Peyer's patch (tissue), 4 donors: ENCODE measurements at regions not wholly inside any gene's neighbourhood (a gene's known extent, or its start where the extent isn't known, plus 50 kb on each side); places are given as distances from the start of the nearest gene placed in this dataset.

Experiments used
- POLR2A ChIP-seq, 2 donors: fragments of 450-650 bp; IDR thresholded peaks; one replicate each; pipeline ENCODE4 v1.5.1; 2017; ENCODE audit warnings: antibody characterized with exemption in 2 of 2, mild to moderate bottlenecking in 2 of 2, moderate library complexity in 2 of 2
- TF ChIP-seq, protein P1 (sequence below), 6 experiments: fragments of 450-650 bp in 4 of 6; fragments of 200-600 bp in 2 of 6; sonication (generic) in 1 of 6; IDR thresholded peaks; one replicate each; pipeline ENCODE4 v1.5.1; 2017 to 2019; ENCODE audit warnings: antibody characterized with exemption in 6 of 6, mild to moderate bottlenecking in 3 of 6, moderate library complexity in 1 of 6

DNA sequence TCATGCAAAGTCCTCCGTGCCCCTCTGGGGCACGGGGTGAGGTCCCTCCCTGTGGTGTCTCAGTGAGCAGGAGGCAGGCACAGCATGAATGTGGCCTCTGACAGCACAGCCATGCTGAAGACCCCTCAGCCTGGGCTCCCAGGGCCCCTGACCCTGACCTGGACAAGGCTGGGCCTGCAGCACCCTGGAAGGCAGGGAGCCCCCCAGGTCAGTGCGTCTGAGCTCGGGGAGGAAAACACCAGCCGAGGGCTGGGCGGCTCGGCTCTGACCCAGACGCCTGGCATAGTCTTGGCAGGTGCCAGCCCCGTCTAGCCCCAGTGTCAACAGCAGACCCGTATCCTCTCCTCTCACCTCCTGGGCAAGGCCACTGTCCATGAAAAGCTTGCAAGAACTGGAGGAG is 1276.6 kb downstream of the BRD1 start:
- TF ChIP-seq POLR2A (IDR thresholded peaks at IDR 0.05) = no peak
- TF ChIP-seq, protein P1, sequence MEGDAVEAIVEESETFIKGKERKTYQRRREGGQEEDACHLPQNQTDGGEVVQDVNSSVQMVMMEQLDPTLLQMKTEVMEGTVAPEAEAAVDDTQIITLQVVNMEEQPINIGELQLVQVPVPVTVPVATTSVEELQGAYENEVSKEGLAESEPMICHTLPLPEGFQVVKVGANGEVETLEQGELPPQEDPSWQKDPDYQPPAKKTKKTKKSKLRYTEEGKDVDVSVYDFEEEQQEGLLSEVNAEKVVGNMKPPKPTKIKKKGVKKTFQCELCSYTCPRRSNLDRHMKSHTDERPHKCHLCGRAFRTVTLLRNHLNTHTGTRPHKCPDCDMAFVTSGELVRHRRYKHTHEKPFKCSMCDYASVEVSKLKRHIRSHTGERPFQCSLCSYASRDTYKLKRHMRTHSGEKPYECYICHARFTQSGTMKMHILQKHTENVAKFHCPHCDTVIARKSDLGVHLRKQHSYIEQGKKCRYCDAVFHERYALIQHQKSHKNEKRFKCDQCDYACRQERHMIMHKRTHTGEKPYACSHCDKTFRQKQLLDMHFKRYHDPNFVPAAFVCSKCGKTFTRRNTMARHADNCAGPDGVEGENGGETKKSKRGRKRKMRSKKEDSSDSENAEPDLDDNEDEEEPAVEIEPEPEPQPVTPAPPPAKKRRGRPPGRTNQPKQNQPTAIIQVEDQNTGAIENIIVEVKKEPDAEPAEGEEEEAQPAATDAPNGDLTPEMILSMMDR (IDR thresholded peaks at IDR 0.05) = no peak
